ENCODE measurements at regions not wholly inside any gene's neighbourhood (a gene's known extent, or its start where the extent isn't known, plus 50 kb on each side); places are given as distances from the start of the nearest gene placed in this dataset.

- no peak for TF ChIP-seq FOS (IDR thresholded peaks at IDR 0.05; ENCODE audit: borderline replicate concordance, insufficient read depth, low read length)
- TF ChIP-seq CTCF (IDR thresholded peaks at IDR 0.05; ENCODE audit: extremely low read depth in 1 of 2, insufficient read depth in 1 of 2, low read depth in 1 of 2, low read length in 2 of 2), result no peak
- TF ChIP-seq POLR2A (IDR thresholded peaks at IDR 0.05; ENCODE audit: low read depth, low read length), result no peak
- no peak for TF ChIP-seq POLR2AphosphoS5 (IDR thresholded peaks at IDR 0.05; ENCODE audit: insufficient read depth, low read depth, low read length)
These were observed 132.6 kb downstream of the C1D start for GRCh38 chr2:67930156-67930555.
